GM12891 (cell line): ENCODE measurements at regions not wholly inside any gene's neighbourhood (a gene's known extent, or its start where the extent isn't known, plus 50 kb on each side); places are given as distances from the start of the nearest gene placed in this dataset.

Source experiments
- POLR2A ChIP-seq: IDR thresholded peaks from 2 replicates; pipeline ENCODE4 v1.6.1; 2011; ENCODE audit warnings: low read depth, low read length, control low read depth
- POLR2AphosphoS5 ChIP-seq: IDR thresholded peaks from 2 replicates; pipeline ENCODE4 v1.6.1; 2011; ENCODE audit warnings: low read depth, low read length, control low read depth
- SPI1 ChIP-seq: IDR thresholded peaks from 2 replicates; pipeline ENCODE4 v1.6.1; 2011; ENCODE audit warnings: low read depth, low read length, control low read depth

DNA sequence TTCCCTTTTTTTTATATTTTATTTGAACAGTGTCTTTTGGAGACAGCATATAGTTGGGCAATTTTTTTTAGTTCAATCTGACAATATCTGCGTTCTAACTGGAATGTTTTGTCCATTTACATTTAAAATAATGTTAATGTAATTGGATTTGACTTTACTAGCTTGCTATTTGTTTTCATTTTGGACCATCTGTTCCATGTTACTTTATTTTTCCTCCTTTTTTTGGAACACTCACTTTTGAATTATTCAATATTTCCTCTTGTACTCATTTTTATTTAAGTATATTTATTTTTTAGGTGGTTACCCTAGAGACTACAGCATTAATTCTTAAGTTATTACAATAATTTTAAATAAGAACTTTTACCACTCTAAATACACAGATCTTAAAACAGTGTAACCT is 62.8 kb upstream of the C1orf87 start:
- TF ChIP-seq POLR2A, result no peak
- no peak for TF ChIP-seq POLR2AphosphoS5
- TF ChIP-seq SPI1, result no peak
